ENCODE measurements at regions not wholly inside any gene's neighbourhood (a gene's known extent, or its start where the extent isn't known, plus 50 kb on each side); places are given as distances from the start of the nearest gene placed in this dataset.

- FAIRE-seq: no peak
These were observed 276.3 kb downstream of the GPR37 start for GRCh38 chr7:124489082-124489819.

GRCh38 chr7:124482229-124482628, 283.4 kb downstream of the GPR37 start:
- FAIRE-seq: no peak

GRCh38 chr7:124480821-124481290, 284.7 kb downstream of the GPR37 start:
- no peak for FAIRE-seq

- FAIRE-seq: no peak
These were observed 285.4 kb downstream of the GPR37 start for GRCh38 chr7:124480036-124480820.

- FAIRE-seq: no peak
These were observed 303.3 kb downstream of the GPR37 start for GRCh38 chr7:124462249-124462648.

GRCh38 chr7:124460555-124460954, 305.0 kb downstream of the GPR37 start:
- no peak for FAIRE-seq

GRCh38 chr7:124460056-124460450, 305.5 kb downstream of the GPR37 start:
- FAIRE-seq: no peak

- no peak for FAIRE-seq
These were observed 306.2 kb downstream of the GPR37 start for GRCh38 chr7:124459101-124460055.

GRCh38 chr7:124457841-124458240, 307.8 kb downstream of the GPR37 start:
- no peak for FAIRE-seq

GRCh38 chr7:124456286-124456685, 309.3 kb downstream of the GPR37 start:
- FAIRE-seq: no peak

GRCh38 chr7:124452186-124452585, 313.4 kb downstream of the GPR37 start:
- no peak for FAIRE-seq

GRCh38 chr7:124449896-124450295, 315.7 kb downstream of the GPR37 start:
- FAIRE-seq: no peak

GRCh38 chr7:124444696-124445480, 320.7 kb downstream of the GPR37 start:
- no peak for FAIRE-seq

GRCh38 chr7:124443762-124444161, 321.8 kb downstream of the GPR37 start:
- no peak for FAIRE-seq

- FAIRE-seq: no peak
These were observed 325.5 kb downstream of the GPR37 start for GRCh38 chr7:124440081-124440480.

GRCh38 chr7:124432009-124432578, 333.5 kb downstream of the GPR37 start:
- no peak for FAIRE-seq

GRCh38 chr7:124429923-124430322, 335.7 kb downstream of the GPR37 start:
- no peak for FAIRE-seq

- FAIRE-seq: no peak
These were observed 336.8 kb downstream of the GPR37 start for GRCh38 chr7:124428781-124429180.

- no peak for FAIRE-seq
These were observed 339.0 kb downstream of the GPR37 start for GRCh38 chr7:124426621-124427020.

GRCh38 chr7:124423863-124424262, 341.7 kb downstream of the GPR37 start:
- FAIRE-seq: no peak

GRCh38 chr7:124422081-124422480, 343.5 kb downstream of the GPR37 start:
- no peak for FAIRE-seq

GRCh38 chr7:124420367-124420766, 345.2 kb downstream of the GPR37 start:
- FAIRE-seq: no peak

All from TTC549 (cell line).